Thoracic aorta (tissue), 2 donors: ENCODE measurements at regions not wholly inside any gene's neighbourhood (a gene's known extent, or its start where the extent isn't known, plus 50 kb on each side); places are given as distances from the start of the nearest gene placed in this dataset.

Source experiments
- ATAC-seq: fragments of 150-250 bp; one replicate; pipeline ENCODE4 v1.8.0; 2017; ENCODE audit warnings: low read depth; ENCODE audit not compliant: insufficient number of reproducible peaks, low FRiP score
- DNase-seq: peaks from one replicate; pipeline ENCODE4 v3.0.0-alpha.2; 2020; ENCODE audit warnings: low spot score
- H3K27ac ChIP-seq, 2 donors: fragments of 200-600 bp; sonication (generic); 1 replicate in 1 of 2; 2 replicates in 1 of 2; pipeline ENCODE4 v1.5.1; 2016; ENCODE audit warnings: mild to moderate bottlenecking in 2 of 2, moderate library complexity in 2 of 2
- H3K27me3 ChIP-seq: fragments of 200-600 bp; sonication (generic); replicated peaks from 2 replicates; pipeline ENCODE4 v1.6.0; 2016; ENCODE audit warnings: mild to moderate bottlenecking; ENCODE audit not compliant: insufficient read depth
- H3K36me3 ChIP-seq: fragments of 200-600 bp; sonication (generic); one replicate; pipeline ENCODE4 v1.5.1; 2016
- H3K4me1 ChIP-seq, 2 donors: fragments of 200-600 bp; sonication (generic); 1 replicate in 1 of 2; 2 replicates in 1 of 2; pipeline versions ENCODE4 v1.5.1 to v1.6.0; 2016; ENCODE audit warnings: low read depth in 2 of 2, mild to moderate bottlenecking in 1 of 2; ENCODE audit not compliant: control insufficient read depth in 1 of 2
- H3K4me3 ChIP-seq: fragments of 200-600 bp; sonication (generic); 2 replicates; pipeline ENCODE4 v1.5.1; 2016; ENCODE audit warnings: mild to moderate bottlenecking
- H3K9me3 ChIP-seq: fragments of 200-600 bp; sonication (generic); 2 replicates; pipeline ENCODE4 v1.5.1; 2016
- CTCF ChIP-seq: fragments of 200-600 bp; sonication (generic); IDR thresholded peaks from one replicate; pipeline ENCODE4 v1.5.1; 2019; ENCODE audit warnings: antibody characterized with exemption

- no peak overlapping the region for H3K27ac ChIP-seq
- DNase-seq = no peak
- no peaks in the 10 kb centered on the region for H3K9me3 ChIP-seq
- no peak for ATAC-seq
- no peak for TF ChIP-seq CTCF
- H3K36me3 ChIP-seq = no peaks in the 10 kb centered on the region
- H3K27me3 ChIP-seq = no peaks in the 10 kb centered on the region
- no peak overlapping the region for H3K4me3 ChIP-seq
- peaks cover 0 to 8% of the 10 kb centered on the region in 2 donors for H3K4me1 ChIP-seq
These were observed 52.8 kb upstream of the FBXL7 start for GRCh38 chr5:15447209-15447608.

- DNase-seq = no peak
- Histone ChIP-seq H3K27ac (no peak overlapping the region), H3K4me1 (peaks cover 0 to 1% of the 10 kb centered on the region in 2 donors), H3K27me3 (no peaks in the 10 kb centered on the region), H3K36me3 (no peaks in the 10 kb centered on the region), H3K9me3 (no peaks in the 10 kb centered on the region), H3K4me3 (no peak overlapping the region)
- TF ChIP-seq CTCF = no peak
- ATAC-seq = no peak
These were observed 53.4 kb upstream of the FBXL7 start for GRCh38 chr5:15446552-15446951.

- H3K36me3 ChIP-seq = no peaks in the 10 kb centered on the region
- H3K9me3 ChIP-seq = no peaks in the 10 kb centered on the region
- no peak for DNase-seq
- no peak for ATAC-seq
- H3K27me3 ChIP-seq = no peaks in the 10 kb centered on the region
- H3K4me3 ChIP-seq = no peak overlapping the region
- no peak for TF ChIP-seq CTCF
- no peak overlapping the region for H3K27ac ChIP-seq
- peaks cover 6 to 18% of the 10 kb centered on the region in 2 donors for H3K4me1 ChIP-seq
These were observed 57.8 kb upstream of the FBXL7 start for GRCh38 chr5:15442193-15442570.

GRCh38 chr5:15441433-15442192 lies 58.4 kb upstream of the FBXL7 start:
- no peaks in the 10 kb centered on the region for H3K27me3 ChIP-seq
- DNase-seq (no peak), ATAC-seq (no peak)
- H3K4me1 ChIP-seq = peaks cover 6 to 18% of the 10 kb centered on the region in 2 donors
- no peaks in the 10 kb centered on the region for H3K9me3 ChIP-seq
- H3K4me3 ChIP-seq = no peak overlapping the region
- no peak overlapping the region for H3K27ac ChIP-seq
- TF ChIP-seq CTCF = no peak
- H3K36me3 ChIP-seq = no peaks in the 10 kb centered on the region

- no peaks in the 10 kb centered on the region for H3K9me3 ChIP-seq
These were observed 59.5 kb upstream of the FBXL7 start for GRCh38 chr5:15440434-15440833.

More at GRCh38 chr5:15440434-15440833, 59.5 kb upstream of the FBXL7 start:
- TF ChIP-seq CTCF = no peak
- no peak for ATAC-seq
- Histone ChIP-seq H3K27ac (no peak overlapping the region), H3K36me3 (no peaks in the 10 kb centered on the region), H3K4me3 (no peak overlapping the region), H3K27me3 (no peaks in the 10 kb centered on the region), H3K4me1 (peaks cover 6 to 18% of the 10 kb centered on the region in 2 donors)
- DNase-seq = no peak
